ENCODE measurements at regions not wholly inside any gene's neighbourhood (a gene's known extent, or its start where the extent isn't known, plus 50 kb on each side); places are given as distances from the start of the nearest gene placed in this dataset.

DNA sequence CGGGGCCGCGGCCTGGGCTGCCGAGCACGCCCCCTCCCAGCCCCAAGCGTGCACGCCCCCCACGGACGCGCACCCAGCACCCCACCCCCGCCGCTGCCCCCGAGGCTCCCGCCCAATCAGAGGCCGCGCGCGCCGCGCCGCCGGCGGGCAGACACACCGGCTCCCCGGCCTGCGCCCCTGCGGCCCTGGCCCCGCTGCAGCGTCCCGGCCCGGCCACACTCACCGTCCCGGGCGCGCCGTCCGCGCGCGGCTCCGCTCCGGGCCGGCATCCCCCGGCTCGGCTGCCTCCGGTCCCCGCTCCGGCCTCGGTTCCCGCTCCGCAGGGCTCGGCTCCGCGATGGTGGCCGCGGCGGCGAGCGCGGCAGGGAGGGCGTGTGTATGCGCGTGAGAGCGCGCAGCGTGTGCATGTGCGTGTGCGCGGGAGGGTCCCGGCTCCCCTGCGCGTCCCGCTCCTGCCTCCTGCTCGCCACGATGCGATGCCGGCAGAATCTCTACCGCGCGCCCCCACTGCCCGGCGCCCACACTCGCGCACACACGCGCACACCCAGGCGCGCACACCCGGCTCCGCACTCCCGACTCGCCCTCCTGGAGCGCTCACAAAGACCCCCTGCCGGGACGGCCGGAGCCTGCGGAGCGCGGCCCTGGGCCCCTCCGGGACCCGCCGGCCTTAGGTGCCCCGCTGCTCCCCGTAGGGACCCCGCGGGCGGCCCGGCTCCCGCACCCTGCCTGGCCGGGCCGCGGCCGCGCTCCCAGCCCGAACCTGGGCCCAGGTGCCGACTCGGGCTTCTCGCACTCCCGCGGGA lies 186.5 kb upstream of the LINGO1 start:
- DNase-seq: no peak

DNA sequence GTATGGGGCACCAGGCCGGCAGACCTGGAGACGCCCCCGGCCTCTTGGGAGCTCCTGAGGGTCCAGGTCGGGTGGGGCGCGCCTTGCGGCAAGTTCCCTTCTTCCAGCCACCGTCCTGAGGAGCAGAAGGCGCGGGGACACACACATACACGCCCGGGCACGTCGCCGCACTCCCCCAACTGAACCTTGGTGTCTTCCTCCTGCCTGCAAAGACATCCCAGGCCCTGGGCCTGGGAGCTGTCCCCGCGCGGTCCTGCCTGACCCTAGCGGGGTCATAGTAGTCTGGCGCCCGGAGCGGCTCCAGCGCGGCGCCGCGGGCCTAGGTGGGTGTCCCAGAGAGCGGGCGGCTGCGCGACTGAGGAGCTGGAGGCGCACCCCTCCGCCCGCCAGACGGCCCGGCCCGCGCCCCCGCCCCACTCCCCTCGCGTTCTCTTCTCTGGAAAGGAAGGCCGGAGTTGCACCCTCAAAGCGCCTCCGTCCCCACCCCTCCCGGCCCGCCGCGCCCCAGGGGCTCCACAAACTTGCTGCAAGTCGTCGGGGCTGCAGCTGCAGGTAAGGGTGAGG lies 185.9 kb upstream of the LINGO1 start:
- DNase-seq: no peak

DNA sequence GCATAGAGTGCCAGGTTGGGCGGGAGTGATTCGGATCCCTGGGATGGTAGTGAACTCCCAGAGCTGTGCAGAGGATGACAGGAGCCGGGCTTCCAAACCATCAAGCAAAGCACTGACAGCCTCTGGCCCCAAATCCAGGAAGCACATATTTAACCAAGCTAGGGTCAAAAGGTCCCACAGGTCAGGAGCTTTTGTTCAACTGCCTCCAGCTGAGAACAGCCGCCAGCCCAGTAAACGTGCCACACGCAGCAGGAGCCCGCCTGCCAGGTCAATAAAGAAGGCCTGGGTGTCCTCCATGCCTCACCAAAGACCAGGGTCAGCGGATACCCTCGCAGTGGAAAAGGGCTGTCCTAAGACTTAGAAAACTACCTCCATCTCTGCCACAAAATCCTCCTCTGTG lies 184.7 kb upstream of the LINGO1 start:
- no peak for DNase-seq

DNA sequence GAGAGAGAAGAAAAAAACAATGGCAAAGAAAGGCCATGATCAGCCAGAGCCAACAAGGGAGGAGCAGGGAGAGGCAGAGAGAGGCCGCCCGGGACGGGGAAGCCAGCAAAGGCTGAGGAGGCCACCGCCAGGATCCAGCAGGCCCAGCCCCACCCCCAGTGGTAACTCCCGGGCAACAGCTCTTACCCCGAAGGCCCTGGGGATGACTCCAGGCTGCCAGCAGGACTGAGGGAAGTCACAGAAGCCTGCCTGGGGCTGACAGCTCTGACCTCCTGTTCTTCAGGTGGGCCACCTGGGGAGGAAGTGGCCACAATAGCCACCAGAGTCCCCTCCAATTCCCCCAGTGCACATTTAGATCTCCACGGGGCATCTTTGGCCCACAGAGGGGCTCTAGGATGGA lies 184.3 kb upstream of the LINGO1 start:
- no peak for DNase-seq

DNA sequence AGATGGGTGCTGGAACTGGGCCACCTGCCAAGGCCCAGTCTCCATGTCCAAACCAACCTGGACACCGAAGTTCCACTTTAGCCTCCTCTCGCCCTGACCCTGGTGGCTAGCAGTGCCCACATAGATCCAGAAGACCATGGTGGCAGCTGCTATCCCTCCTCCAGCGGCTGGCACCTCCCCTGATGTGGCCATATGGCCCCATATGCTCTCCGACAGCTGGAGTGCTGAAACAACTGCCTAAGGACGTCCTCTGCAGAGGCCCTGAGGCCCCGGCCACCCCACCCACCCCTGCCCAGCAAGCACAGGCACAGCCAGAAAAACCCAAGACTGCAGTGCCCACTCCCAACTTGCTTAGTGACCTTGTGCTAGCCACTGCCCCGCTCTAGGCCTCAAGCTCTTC lies 182.3 kb upstream of the LINGO1 start:
- DNase-seq: no peak

DNA sequence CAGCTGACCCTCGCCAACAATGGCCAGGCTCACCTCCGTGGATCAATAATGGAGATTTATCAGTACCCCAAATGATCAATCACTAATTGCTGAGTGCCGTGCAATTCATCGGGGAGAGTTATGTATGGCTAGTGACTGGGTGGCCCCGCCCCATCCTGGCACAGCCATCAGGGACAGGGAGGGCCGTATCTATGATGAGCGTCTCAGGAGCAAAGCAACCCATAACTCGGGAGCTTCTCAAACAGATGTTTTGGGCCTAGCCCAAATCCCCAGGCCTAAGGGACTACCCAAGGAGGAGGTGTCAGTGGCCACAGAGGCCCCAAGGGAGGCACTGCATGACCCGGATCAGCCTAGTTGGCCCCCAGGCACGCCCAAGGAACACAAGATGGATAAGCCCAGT lies 180.0 kb upstream of the LINGO1 start:
- DNase-seq: no peak

DNA sequence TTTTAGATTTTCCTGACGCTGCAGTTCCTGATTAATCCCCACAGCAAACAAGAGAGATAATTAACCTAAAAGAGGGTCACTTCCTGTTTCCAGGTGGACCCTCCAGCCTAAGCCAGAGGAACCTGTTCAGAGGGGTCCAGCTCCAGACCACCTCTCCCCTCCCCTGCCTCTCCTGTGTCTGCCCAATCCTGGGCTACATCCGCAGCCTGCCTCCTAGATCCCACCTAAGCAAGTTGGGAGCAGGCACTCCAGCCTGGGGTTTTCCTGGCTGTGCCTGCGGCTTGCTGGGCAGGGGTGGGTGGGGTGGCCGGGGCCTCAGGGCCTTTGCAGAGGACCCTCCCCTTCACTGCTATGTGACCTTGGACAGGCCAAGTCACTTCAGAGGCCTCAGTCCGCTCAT lies 178.6 kb upstream of the LINGO1 start:
- no peak for DNase-seq

DNA sequence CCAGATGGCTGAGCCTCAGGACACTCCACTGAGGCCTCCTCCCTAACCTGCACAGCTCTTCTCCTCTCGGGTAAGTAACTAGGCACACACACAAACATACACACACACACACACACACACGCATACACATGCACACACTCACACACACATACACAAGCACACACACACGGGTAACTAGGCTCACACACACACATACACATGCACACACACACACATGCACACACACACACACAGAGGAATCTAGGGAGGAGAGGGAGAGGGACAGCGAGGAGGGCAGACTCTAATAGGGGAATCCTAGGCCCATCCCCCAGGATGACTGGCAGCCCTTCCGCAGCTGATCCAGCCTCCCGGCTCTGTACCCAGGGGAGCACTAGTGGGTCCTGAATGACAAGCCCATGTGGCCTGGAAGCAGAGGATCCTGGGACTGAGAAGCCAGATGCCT lies 177.4 kb upstream of the LINGO1 start:
- DNase-seq: no peak

DNA sequence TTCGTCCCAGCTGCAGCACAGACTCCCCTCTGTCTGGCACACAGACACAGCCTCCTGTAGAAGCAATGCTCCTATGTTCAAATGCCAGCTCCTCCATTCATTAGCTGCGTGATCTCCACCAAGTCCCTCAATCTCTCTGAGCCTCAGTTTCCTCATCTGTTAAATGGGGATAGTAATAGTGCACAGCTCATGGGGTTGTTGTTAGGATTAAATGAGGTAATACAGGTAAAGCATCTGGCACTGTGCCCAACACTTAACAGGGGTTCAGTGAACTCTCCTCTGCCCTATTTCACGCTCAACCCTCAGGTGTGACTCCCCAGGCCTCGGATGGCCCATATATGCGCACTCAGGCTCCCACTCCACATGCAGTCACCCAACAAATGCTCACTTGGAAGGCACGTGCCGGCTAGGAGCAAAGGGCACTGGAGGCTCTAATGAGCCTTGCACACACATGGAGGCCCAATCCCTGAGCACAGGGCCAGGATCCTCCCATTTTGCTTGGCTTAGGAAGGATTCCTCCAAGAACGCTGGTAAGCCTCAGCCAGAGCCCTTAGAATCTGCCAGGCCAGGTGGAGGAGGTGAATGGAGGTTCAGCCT lies 176.0 kb upstream of the LINGO1 start:
- no peak for DNase-seq

DNA sequence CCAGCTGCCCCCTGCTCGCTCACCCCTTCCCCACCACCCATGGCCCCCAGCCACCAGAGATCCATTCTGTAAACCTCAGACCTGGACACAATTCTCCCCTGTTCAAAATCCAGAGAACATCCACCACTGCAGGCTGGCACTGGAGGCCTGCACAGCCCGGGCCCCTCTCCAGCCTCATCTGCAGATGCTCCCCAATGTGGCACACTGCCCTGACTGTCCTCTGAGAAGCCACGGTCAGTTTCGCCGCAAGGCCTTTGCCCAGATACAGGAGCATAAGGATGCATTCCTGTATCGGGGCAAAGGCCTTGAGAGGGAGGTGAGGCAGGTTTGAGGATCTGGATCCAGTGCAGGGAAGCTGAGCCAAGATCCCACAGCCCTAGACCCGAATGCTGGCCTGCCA lies 175.4 kb upstream of the LINGO1 start:
- DNase-seq: no peak

DNA sequence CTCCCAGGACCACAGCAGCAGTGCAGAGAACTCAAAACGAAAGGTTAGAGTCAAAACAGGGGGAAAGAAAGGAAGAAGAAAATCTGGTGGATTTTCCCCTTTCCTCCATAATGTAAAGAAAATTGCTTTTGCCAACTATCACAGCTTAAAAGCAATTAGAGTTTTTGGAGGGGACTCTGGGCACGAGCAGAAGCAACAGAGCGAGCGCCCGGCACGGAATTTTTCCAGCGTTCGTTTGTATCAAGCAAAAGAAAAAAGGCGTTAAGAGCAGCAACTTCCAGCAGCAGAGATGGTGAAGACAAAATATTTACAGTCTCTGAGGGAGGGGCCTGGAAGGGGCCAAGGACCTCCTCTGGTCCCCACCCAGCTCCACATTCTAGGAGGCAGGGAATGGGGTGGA lies 174.9 kb upstream of the LINGO1 start:
- no peak for DNase-seq

DNA sequence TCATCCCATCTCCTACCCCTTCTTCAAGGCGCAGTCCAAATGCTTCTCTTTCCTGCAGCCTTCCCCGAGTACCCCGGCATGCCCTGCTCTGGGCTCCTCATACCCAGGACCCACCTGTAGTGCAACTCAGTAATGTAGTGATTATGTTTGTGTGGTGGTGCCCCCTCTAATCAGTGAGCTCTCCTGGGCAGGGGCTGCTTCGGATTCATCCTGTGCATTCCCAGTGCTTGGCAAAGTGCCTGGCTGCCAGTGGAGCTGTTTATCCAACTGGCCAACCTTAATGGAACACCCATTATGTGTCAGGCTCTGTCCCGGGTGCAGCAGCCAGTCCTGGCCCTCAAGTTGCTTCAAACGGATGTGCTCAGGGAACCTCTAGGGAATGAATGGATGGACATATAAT lies 174.4 kb upstream of the LINGO1 start:
- no peak for DNase-seq

DNA sequence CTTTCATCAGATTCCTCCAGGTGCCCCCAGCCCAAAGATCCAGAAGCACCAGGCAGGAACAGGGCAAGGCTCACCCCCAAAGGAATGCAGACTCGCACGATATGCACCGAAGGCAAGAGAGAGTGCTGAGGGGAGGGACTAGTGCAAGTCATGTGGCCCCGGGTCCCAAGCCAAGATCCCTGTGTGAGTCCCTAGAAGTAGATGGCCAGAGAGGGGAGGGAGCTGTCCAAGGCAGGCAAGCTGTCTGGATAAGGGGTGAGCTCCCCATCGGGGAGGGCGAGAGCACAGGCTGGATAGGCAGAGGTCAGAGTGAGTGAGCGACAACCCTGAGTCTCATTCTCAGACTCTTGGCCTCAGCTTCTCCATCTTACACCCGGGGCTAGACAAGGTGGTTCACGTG lies 171.5 kb upstream of the LINGO1 start:
- no peak for DNase-seq

DNA sequence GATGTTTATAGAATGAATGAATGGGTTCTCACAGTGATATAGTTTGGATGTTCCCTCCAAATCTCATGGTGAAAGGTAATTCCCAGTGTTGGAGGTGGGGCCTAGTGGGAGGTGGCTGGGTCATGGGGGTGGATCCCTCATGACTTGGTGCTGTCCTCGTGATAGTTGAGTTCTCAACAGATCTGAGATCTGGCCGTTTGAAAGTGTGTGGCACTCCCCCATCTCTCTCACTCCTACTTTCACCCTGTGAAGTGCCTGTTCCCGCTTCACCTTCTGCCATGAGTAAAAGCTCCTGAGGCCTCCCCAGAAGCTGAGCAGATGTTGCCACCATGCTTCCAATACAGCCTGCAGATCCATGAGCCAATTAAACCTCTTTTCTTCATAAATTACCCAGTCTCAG lies 170.8 kb upstream of the LINGO1 start:
- no peak for DNase-seq

DNA sequence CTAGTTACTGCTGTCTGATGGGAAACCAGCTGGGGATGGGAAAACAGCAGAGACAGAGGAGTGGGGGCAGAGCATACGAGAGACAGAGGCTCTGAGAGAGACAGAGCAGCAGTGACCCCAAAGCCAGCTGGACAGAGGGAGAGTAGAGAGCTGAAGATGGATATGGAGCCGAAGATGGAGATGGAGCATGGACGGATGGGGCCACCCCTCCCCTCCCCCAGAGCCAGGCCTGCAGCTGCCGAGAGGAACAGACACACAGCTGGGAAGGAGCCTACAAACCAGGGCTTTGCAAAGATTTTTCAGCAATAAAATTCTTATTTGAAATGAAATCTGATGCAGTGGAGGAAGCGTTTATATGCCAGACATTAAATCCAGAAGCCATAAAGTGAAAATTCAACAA lies 167.6 kb upstream of the LINGO1 start:
- DNase-seq: no peak

DNA sequence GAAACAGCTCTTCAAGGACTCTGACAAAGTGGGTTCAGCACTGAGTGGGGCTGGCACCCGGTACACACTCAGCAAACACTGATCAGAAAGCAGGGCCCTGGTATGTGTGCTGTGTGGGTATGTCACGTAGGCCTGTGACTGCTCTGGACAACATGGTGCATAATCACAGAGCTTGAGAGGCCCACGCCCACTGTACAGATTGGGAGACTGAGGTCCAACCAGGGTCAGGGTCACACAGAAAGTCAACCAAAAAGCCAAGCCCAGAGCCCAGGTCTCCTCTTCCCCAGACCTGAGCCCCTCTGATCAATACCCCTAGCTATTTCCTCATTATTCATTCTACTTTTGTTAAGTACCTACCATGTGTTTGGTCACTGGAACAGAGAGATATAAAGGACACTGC lies 166.1 kb upstream of the LINGO1 start:
- no peak for DNase-seq

DNA sequence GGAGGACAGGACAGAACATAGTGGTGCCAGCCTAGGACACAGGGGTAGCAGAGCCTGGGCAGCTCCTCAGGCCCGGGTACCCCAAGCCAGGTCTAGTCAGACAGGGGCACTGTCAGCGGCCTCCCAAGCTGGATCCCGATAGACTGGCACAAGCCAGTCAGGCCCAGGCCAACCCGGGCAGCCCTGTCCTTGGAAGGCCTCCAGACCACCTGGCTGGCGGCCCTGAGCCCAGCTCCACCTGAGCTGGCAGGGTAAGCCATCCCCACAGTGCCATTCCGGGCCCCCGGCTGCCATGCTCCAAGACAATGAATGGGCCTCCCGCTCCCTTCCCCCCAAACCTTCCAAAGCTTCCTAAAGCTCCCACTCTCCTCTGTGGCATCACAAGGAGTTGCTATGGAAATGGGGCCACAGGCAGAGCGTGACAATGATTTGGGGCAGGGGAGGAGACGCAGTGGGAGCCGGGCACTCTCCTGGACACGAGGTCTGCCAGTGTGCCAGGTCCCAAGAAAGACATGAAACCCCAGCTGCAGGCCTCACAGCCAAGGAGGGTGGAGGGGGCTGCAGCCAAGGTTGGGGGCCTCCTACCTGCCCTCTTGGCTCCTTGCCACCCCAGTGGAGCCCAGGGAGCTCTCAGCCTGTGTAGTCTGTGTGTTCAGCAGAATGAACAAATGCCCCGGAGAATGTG lies 165.6 kb upstream of the LINGO1 start:
- no peak for DNase-seq

DNA sequence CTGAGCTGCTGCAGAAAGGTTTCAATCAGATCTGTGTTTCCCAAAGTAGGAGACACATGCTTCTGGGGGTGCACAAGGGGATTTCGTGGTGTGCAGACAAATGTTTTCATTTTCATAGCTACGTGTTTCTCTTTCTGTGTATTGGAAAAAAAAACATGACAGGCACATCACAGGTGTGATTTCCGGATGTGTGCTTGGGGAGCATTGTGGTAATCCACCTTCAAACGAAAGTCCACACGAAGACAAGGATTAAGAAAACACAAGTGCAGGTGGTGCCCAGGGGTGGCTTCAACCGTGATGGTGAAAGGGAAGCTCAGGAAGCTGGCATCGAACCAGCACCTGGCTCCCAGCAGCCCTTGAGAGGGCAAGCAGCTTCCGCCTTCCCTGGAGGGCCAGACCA lies 164.6 kb upstream of the LINGO1 start:
- DNase-seq: no peak

DNA sequence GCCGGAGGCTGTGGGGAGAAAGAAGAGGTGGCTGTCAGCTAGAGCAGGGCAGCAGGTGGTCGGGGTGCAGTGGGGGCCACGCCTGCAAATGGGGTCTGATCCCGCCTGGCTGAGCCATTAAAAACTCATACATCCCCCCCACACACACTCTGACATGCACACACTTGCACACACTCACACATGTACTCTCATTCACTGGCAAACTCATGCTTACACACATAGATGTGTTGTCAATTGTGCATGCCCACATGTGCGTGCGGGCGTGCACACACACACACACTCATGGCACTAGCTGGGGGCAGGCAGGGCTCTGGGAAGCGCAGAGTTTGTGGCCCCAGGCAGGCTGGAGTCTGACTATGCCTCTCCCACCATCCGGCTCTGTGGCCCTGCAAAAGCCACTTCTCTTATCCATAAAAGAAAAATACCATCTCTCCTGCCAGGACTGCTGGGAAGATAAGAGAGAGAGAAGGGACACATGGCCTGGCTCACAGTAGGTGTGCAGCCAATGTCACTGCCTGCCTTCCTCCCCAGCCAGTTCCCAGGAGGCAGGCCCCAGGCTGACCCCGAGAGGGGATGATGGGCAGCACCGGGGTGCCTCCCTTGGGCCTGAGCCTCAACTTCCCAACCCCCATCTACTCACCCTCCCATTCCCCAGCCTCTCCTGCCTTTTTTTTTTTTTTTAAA lies 163.5 kb upstream of the LINGO1 start:
- DNase-seq: no peak

DNA sequence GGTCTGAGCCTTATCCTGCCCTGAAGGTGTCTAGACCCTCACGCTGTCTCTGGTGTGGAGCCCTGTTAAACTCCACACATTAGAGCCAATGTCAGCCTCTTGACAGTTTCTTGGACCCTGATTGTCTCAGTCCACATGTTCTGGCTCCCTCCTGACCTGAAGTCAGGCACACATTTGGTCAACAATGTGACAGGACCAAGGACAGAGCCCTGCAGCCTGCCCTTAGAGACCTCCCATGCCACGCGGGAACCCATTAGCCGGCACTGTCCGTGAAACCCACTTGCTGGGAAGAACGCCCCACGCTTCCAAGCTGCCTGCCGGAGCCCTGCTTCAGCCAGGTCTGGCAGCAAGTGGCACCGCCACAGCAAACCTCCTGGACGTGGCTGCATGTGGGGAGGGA lies 162.7 kb upstream of the LINGO1 start:
- no peak for DNase-seq

DNA sequence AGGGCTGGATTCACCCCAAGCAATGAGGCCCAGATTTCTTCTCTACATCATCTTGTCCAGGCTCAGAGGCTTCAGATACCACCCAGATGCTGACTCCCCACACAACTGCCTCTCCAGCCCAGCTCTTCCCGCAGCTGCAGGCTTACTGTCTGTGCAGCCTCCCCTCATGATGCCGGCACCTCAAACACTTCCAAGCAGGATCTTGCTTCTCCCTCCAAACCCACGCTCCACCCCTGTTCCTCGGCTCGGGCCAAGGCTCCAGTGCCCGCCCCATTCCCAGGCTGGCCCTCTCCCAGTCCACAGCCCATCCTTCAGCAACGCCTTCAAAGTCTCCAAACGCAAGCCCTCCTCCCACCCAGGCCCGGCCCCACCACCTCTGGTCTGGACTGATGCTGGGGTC lies 159.2 kb upstream of the LINGO1 start:
- no peak for DNase-seq

DNA sequence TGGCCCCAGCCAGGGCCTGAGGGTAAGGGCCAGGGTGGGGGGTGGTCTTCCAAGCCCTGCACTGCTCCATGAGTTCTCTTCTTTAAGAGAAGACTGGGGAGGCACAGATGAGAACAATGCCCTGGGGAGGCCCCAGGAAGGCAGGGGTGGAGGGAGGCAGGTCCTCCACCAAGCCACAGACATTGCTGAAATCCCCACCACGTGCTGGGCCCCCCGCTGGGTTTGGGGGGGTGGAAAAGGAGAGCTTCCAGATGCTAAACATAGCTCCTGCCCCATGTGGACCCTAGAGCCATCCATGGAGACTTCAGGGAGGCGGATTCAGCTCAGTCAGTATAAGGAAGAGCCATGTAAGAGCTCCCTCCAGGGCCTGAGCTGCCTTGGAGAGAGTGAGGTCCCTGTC lies 157.8 kb upstream of the LINGO1 start:
- DNase-seq: no peak

DNA sequence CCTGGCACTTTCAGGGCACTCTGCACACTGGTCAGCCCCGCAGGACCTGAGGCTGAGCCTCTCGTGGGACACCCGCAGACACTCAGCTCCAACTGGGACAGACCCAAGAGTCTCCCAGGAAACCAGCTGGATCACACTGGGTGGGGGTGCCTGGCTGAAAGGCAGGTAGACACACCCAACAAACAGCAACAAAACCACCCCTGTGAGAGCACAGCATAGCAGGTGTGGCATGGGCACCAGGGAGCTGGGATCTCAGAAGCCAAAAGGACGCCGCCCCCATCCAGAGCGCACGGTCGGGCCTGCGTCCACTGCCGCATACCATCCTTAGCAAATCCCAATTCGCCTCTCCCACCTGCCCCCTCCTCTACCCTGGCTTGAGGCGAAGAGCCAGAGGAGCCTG lies 154.2 kb upstream of the LINGO1 start:
- DNase-seq: no peak
